Right cardiac atrium (tissue), 5 donors: ENCODE measurements at regions not wholly inside any gene's neighbourhood (a gene's known extent, or its start where the extent isn't known, plus 50 kb on each side); places are given as distances from the start of the nearest gene placed in this dataset.

Source experiments
- ATAC-seq, 2 donors: fragments of 200-7000 bp; cut with Tn5 transposase; one replicate each; pipeline versions ENCODE4 v1.8.0 to v1.9.1; 2020; ENCODE audit warnings: moderate library complexity in 2 of 2, mild to moderate bottlenecking in 1 of 2
- DNase-seq, 3 donors: peaks; one replicate each; pipeline ENCODE4 v3.0.0-alpha.2; 2020
- H3K27ac ChIP-seq: one replicate; pipeline ENCODE4 v1.5.1; 2013; ENCODE audit warnings: mild to moderate bottlenecking, low read length, control low read depth, moderate library complexity
- H3K27me3 ChIP-seq: one replicate; pipeline ENCODE4 v1.6.1; 2013; ENCODE audit not compliant: control insufficient read depth, insufficient read depth
- H3K4me1 ChIP-seq: one replicate; pipeline ENCODE4 v1.6.1; 2013; ENCODE audit warnings: low read length; ENCODE audit not compliant: control insufficient read depth, insufficient read depth
- H3K4me3 ChIP-seq: one replicate; pipeline ENCODE4 v1.5.1; 2013; ENCODE audit warnings: low read length, control low read depth
- H3K9me3 ChIP-seq: one replicate; pipeline ENCODE4 v1.6.1; 2013; ENCODE audit warnings: low read length; ENCODE audit not compliant: control insufficient read depth
- WGBS: extraction: QIAGEN DNeasy Blood & Tissue Kit; methylation state at CpG from one replicate; pipeline ENCODE4 v1.1.7; 2013; 5-methylcytosine and 5-hydroxymethylcytosine counted together
- intact Hi-C, 4 donors: fragments of 100-400 bp; cut with DNase I; formaldehyde crosslinking; loops; one replicate each; pipeline versions ENCODE4 v1.11.0 to v1.14.0; 2022 to 2023
- donor health status: healthy with polysubstance abuse.
- donor health status: DM: no; HTN: yes; CAD: no.
- donor health status: DM: no; HTN: no; CAD: no.
- donor health status: DM: no; HTN: yes; CAD: no; lungs with severe emphysema.
- donor health status: DM: yes; HTN: yes; CAD: no.

DNA sequence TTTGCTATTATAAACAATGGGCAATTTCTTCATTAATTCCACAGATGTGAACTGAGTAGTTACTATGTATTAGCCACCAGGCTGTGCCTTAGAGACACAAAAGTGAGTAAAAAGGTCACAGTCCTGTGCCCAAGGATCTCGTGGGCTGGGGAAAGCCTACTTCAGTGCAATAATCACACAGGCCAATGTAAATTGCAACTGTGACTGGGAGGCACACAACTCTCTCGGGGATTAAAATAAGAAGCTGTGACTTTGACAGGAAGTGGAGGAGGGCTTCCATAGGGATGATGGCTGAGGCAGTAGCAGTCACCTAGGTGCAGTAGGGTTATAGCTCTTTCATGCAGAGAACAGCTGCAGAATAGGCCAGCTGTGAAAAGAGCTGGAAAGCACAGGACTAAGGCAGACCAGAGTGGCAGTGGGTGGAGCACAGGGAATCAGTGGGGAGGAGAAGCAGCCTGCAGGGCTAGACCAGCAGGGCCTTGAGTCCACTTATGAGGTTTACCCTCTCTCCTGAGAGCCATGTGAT lies 121.9 kb downstream of the MAB21L3 start:
- H3K4me1 ChIP-seq: no peaks in the 10 kb centered on the region
- WGBS: 20% methylated on average over 2 of the region's 2 CpGs
- no peak overlapping the region for H3K4me3 ChIP-seq
- intact Hi-C loops: no loop called here
- ATAC-seq (peak; percentile 53 to 54), DNase-seq (no peak)
- H3K27me3 ChIP-seq: no peaks in the 10 kb centered on the region
- H3K27ac ChIP-seq: no peak overlapping the region
- H3K9me3 ChIP-seq: no peaks in the 10 kb centered on the region

- Histone ChIP-seq H3K9me3 (no peaks in the 10 kb centered on the region), H3K4me3 (no peak overlapping the region), H3K27me3 (no peaks in the 10 kb centered on the region), H3K27ac (no peak overlapping the region), H3K4me1 (no peaks in the 10 kb centered on the region)
- intact Hi-C loops: no loop called here
- no peak for ATAC-seq
- no peak for DNase-seq
- WGBS: 93% methylated on average over 5 of the region's 5 CpGs
These were observed 123.2 kb downstream of the MAB21L3 start for GRCh38 chr1:116234429-116234828.

DNA sequence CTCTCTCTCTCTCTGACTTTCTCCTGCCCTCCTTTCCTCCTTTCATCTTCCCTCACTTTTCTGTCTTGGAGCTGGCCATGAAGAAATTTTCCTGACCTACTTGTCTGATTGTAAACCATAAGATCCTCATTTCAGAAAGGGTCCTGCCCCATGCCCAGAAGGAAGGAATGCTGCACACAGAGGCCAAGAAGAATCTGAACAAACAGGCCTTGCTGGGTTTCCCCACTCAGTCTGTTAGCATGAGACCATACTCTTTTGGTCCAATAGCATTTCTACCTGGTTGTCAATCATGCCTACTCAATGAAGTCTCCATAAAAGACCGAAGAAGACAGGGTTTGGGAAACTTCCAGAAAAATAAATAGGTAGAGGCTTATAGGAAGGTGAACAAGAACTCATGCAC lies 128.7 kb downstream of the MAB21L3 start:
- Histone ChIP-seq H3K27me3 (no peaks in the 10 kb centered on the region), H3K27ac (no peak overlapping the region), H3K4me1 (no peaks in the 10 kb centered on the region), H3K4me3 (no peak overlapping the region), H3K9me3 (no peaks in the 10 kb centered on the region)
- ATAC-seq (no peak), DNase-seq (no peak)
- WGBS: 90% methylated on average over 1 of the region's 1 CpG
- intact Hi-C loops: no loop called here

DNA sequence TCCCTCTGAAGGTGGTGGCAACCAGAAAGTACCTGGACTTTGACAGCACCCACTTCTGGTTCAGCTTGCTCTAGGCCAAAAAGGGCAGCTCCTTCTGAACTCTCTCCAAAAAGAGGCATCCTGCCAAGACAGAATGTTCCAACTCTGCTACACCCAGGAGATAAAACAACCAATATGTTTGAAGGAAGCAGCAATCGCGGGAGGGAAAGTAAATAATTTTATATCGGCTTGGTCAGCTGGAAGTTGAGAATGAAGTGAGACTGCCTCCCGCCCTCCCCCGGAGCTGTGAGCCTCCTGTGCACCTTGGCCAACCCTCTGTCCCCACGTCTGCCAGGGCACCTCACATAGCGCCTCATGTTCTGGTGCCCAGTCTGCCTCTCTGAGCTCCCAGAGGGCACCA lies 130.3 kb upstream of the ATP1A1 start:
- WGBS: 62% methylated on average over 7 of the region's 7 CpGs
- H3K4me1 ChIP-seq: no peaks in the 10 kb centered on the region
- no peaks in the 10 kb centered on the region for H3K27me3 ChIP-seq
- no peak overlapping the region for H3K4me3 ChIP-seq
- no peak overlapping the region for H3K27ac ChIP-seq
- DNase-seq (peak in 1 of 3 donors; percentile 42), ATAC-seq (peak in 1 of 2 donors; percentile 33)
- intact Hi-C loops: no loop called here
- H3K9me3 ChIP-seq: no peaks in the 10 kb centered on the region

- ATAC-seq (peak in 1 of 2 donors; percentile 36), DNase-seq (no peak)
- no peaks in the 10 kb centered on the region for H3K27me3 ChIP-seq
- H3K27ac ChIP-seq: no peak overlapping the region
- H3K4me1 ChIP-seq: no peaks in the 10 kb centered on the region
- 68% methylated on average over 7 of the region's 7 CpGs for WGBS
- H3K4me3 ChIP-seq: no peak overlapping the region
- intact Hi-C loops: no loop called here
- no peaks in the 10 kb centered on the region for H3K9me3 ChIP-seq
These were observed 129.6 kb upstream of the ATP1A1 start for GRCh38 chr1:116243333-116244054.

DNA sequence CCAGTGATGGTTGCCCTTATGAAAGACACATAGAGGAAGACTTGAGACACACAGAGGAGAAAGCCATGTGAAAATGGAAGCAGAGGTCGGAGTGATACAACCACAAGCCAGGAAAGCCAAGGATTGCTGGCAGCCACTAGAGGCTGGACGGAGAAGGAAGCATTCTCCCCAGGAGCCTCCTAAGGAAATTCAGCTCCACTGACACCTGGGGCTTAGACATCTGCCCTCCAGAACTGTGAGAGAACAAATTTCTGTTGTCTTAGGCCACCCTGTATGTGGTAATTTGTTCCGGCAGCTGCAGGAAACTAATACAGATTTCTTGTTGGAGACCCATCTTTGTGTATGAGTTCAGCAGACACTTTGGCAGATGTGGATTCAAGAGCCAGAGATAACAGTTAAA lies 126.9 kb upstream of the ATP1A1 start:
- no peak for ATAC-seq
- Histone ChIP-seq H3K27me3 (no peaks in the 10 kb centered on the region), H3K9me3 (no peaks in the 10 kb centered on the region), H3K27ac (no peak overlapping the region), H3K4me3 (no peak overlapping the region), H3K4me1 (no peaks in the 10 kb centered on the region)
- no peak for DNase-seq
- WGBS: 58% methylated on average over 3 of the region's 3 CpGs
- intact Hi-C loops: no loop called here

DNA sequence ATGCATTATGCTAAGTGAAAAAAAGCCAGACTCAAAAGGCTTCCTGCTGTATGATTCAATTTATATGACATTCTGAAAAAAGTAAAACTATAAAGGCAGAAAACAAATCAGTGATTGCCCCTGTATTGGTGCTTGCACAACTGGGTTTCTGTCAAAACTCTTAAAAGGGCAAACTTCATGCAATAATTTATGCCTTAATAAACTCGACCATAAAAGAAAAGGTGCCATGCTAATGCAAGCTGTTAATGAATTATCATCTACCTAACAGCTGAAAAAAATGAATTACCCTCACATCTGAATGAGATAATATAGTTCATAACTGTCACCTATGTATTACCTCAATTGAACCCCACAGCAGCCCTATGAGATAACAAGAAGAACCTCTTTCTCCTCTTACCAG lies 120.8 kb upstream of the ATP1A1 start:
- intact Hi-C loops: no loop called here
- DNase-seq (no peak), ATAC-seq (no peak)
- H3K27ac ChIP-seq: no peak overlapping the region
- no peaks in the 10 kb centered on the region for H3K9me3 ChIP-seq
- no peaks in the 10 kb centered on the region for H3K4me1 ChIP-seq
- H3K4me3 ChIP-seq: no peak overlapping the region
- H3K27me3 ChIP-seq: no peaks in the 10 kb centered on the region
- WGBS: 68% methylated on average over 1 of the region's 1 CpG

- no peak for DNase-seq
- intact Hi-C loops: no loop called here
- H3K4me1 ChIP-seq: no peaks in the 10 kb centered on the region
- H3K9me3 ChIP-seq: no peaks in the 10 kb centered on the region
- H3K27me3 ChIP-seq: no peaks in the 10 kb centered on the region
- no peak for ATAC-seq
- no peak overlapping the region for H3K27ac ChIP-seq
- H3K4me3 ChIP-seq: no peak overlapping the region
These were observed 120.3 kb upstream of the ATP1A1 start for GRCh38 chr1:116252785-116253184.

DNA sequence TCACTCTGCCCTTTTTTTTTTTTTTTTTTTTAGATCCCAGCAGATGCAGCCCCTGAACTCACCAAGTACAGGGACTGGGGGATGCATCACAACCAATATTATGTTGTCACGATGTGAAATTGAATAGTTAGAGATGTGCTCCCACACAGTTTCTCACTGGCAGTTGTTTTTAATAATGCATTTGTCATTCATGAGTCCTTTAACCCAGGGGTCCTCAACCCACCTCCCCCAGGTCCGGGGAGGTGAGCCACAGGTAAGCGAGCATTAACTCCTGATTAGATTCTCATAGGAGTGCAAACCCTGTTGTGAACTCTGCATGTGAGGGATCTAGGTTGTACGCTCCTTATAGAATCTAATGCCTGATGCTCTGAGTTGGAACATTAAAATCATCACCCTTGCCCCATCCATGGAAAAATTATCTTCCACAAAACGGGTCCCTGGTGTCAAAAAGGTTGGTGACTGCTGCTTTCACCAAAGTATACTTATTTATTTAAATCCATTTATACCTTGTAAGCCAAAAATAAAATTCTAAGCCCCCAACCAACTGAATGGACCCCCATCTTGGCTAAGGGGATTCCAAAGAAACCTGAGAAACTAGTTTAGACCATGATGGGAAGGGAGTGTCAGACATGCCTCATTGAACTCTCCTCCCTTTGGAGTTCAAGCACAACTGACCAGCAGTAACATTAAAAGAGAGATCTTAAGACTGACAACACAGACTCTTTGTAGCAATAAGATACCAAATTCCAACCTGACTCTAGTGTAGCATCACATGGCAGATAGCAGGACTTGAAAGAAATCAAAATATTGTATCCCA lies 119.3 kb upstream of the ATP1A1 start:
- 84% methylated on average over 5 of the region's 5 CpGs for WGBS
- H3K4me3 ChIP-seq: no peak overlapping the region
- no peak overlapping the region for H3K27ac ChIP-seq
- no peaks in the 10 kb centered on the region for H3K27me3 ChIP-seq
- DNase-seq: no peak
- H3K4me1 ChIP-seq: no peaks in the 10 kb centered on the region
- intact Hi-C loops: no loop called here
- no peaks in the 10 kb centered on the region for H3K9me3 ChIP-seq
- ATAC-seq: no peak

- intact Hi-C loops: no loop called here
- Histone ChIP-seq H3K4me3 (no peak overlapping the region), H3K4me1 (no peaks in the 10 kb centered on the region), H3K27me3 (no peaks in the 10 kb centered on the region), H3K27ac (no peak overlapping the region), H3K9me3 (no peaks in the 10 kb centered on the region)
- WGBS: 74% methylated on average over 1 of the region's 1 CpG
- no peak for ATAC-seq
- DNase-seq: no peak
These were observed 118.3 kb upstream of the ATP1A1 start for GRCh38 chr1:116254776-116255175.

DNA sequence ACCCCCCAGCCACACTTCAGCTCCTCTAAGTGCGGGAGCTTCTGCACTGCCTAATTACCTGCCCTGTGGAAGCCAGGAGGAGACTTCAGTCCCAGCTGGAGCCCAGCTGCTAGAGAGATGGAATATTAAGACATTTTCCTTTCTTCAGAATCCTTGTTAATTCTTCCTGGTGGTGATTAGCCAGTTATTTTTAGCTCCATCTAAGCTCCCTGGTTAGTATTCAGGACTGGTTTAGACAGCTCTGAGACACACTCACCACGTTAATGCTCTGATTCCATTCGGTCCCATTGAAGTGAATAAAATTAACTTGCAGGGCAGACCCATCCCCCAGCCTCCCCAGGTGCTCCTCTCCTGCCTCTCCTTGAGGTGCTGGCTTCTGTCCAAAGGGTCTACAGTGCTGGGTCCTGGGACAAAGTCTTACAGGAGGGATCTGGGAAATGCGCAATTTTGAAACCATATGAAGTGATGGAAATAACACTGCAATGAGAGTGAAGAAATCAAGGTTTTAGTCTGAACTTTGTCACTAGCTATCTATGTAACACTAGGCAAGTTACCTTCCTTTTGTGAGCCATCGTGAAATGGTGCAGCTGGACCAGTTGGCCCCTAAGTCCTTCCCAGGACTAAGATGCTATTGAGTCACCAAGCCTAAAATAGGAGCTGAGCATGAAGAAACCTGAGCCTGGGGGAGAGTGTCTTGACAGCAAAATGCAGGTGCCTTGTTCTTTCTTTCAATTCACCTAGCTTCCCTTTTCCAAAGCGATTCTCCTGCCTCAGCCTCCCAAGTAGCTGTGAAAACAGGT lies 117.4 kb upstream of the ATP1A1 start:
- Histone ChIP-seq H3K9me3 (no peaks in the 10 kb centered on the region), H3K27me3 (no peaks in the 10 kb centered on the region), H3K27ac (no peak overlapping the region), H3K4me1 (no peaks in the 10 kb centered on the region), H3K4me3 (no peak overlapping the region)
- ATAC-seq (no peak), DNase-seq (no peak)
- intact Hi-C loops: no loop called here
- 60% methylated on average over 6 of the region's 6 CpGs for WGBS
